NCI-H1694 treated with DMSO at 0.1 percent for 48 hours (cell line): ENCODE measurements at regions not wholly inside any gene's neighbourhood (a gene's known extent, or its start where the extent isn't known, plus 50 kb on each side); places are given as distances from the start of the nearest gene placed in this dataset.
"Not testable (repeated sequence)": the region's sequence is repeated elsewhere in the genome, so short reads cannot be mapped to it uniquely, and the experiment has no call there.

ENCODE experiments used
- DNase-seq: peaks from one replicate; lab custom pipeline; 2025; lab: John Stamatoyannopoulos, UW

- no peak for DNase-seq
These were observed 50.4 kb downstream of the FHIP1A start for GRCh38 chr4:151459375-151459774.

- no peak for DNase-seq
These were observed 51.5 kb downstream of the FHIP1A start for GRCh38 chr4:151460434-151460833.

GRCh38 chr4:151462554-151462953 is 53.6 kb downstream of the FHIP1A start:
- DNase-seq: no peak

GRCh38 chr4:151468715-151469696 is 60.0 kb downstream of the FHIP1A start:
- DNase-seq: no peak

- DNase-seq: no peak
These were observed 61.0 kb downstream of the FHIP1A start for GRCh38 chr4:151469970-151470369.

GRCh38 chr4:151471728-151472127 is 62.8 kb downstream of the FHIP1A start:
- DNase-seq: no peak

- no peak for DNase-seq
These were observed 63.3 kb downstream of the FHIP1A start for GRCh38 chr4:151472297-151472696.

- DNase-seq: no peak
These were observed 63.7 kb downstream of the FHIP1A start for GRCh38 chr4:151472711-151473110.

GRCh38 chr4:151473521-151474097 is 64.6 kb downstream of the FHIP1A start:
- no peak for DNase-seq

GRCh38 chr4:151475035-151475714 is 66.2 kb downstream of the FHIP1A start:
- no peak for DNase-seq

- no peak for DNase-seq
These were observed 72.8 kb downstream of the FHIP1A start for GRCh38 chr4:151481813-151482212.

GRCh38 chr4:151484396-151485102 is 75.6 kb downstream of the FHIP1A start:
- DNase-seq: no peak

GRCh38 chr4:151485541-151486131 is 76.7 kb downstream of the FHIP1A start:
- DNase-seq: no peak

- DNase-seq: no peak
These were observed 77.2 kb downstream of the FHIP1A start for GRCh38 chr4:151486168-151486567.

GRCh38 chr4:151488968-151489367 is 80.0 kb downstream of the FHIP1A start:
- DNase-seq: no peak

- no peak for DNase-seq
These were observed 80.7 kb downstream of the FHIP1A start for GRCh38 chr4:151489462-151490203.

- not testable (repeated sequence) for DNase-seq
These were observed 86.6 kb downstream of the FHIP1A start for GRCh38 chr4:151495612-151496011.

- not testable (repeated sequence) for DNase-seq
These were observed 102.6 kb downstream of the FHIP1A start for GRCh38 chr4:151511548-151511947.

- no peak for DNase-seq
These were observed 108.9 kb downstream of the FHIP1A start for GRCh38 chr4:151517896-151518295.

- DNase-seq: no peak
These were observed 109.4 kb downstream of the FHIP1A start for GRCh38 chr4:151518359-151518758.
